T-helper 1 cell treated with Interleukin-12 subunit alpha and Interleukin-12 subunit beta and Interleukin-4 antibody, amounts not matched to agents 30 ng/mL and 1 ng/mL, for 36 hours (primary cell): ENCODE measurements at regions not wholly inside any gene's neighbourhood (a gene's known extent, or its start where the extent isn't known, plus 50 kb on each side); places are given as distances from the start of the nearest gene placed in this dataset.

Experiments used
- intact Hi-C: fragments of 100-400 bp; cut with micrococcal nuclease; formaldehyde crosslinking; loops from one replicate; pipeline ENCODE4 v1.15.1; 2024

DNA sequence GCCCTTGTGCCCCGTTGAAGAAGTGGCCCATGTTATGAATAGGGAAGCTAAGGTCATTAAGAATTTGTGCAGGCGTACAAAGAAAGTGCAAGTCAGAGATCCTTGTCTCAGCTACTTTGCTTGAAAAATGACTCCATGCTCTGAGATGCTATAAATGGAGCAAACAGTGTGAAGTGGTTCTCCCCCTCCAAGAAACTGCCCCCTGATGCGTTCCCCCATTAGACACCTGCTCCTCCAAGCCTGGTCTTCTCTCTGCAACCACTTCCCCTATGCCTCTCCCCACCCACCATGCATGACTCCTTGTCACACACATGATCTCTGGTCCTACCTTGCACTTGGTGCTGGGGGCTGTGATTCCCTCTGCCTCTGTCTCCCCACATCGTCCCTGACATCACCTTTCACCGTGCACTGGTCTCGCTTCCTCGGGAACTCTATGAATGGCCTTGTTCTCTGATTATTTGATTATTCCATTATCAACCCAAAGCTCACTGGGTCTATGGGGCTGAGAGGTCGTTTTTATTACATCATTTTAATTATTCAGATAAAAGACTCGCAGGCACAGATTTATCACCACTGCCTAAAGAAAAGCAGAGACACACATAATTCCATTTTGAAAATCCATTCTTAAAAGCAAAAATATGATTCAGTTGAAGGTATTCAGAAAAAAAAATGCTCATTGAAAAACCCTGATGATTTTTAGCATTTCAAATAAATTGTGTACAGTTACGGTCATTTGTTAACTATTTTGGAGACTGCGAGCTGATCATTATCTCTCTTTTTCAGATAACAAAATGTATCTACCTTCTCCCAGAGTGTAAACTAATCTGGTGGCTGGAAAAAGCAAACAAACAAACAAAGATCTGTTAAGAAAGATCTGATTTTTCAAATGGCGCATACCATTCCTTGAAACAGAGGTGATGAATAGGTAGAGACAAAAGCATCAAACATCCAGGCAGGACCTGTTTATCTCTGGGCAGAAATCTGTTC, 294.9 kb downstream of the SOX11 start:
- intact Hi-C loops, result no loop called here

DNA sequence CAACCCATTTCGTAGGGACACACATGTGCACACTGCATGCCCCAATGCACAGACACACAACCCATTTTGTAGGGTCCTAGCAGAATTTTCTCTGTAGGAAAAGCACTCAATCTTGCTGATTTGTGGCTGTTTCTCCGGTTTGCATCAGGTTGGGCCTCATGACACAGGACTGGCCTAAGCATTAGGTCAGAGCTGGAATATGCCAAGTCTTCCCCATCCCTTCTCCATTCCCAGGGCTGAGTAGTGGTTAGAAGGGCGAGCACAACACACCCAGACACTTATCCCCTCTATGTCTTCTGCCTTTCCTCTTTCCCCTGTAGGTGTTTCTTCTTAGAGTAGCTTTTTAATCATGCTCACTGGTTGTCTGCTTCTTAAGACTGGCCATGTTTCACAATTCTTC, 295.9 kb downstream of the SOX11 start:
- intact Hi-C loops, result no loop called here

GRCh38 chr2:5990086-5990485, 297.9 kb downstream of the SOX11 start:
- intact Hi-C loops, result no loop called here

DNA sequence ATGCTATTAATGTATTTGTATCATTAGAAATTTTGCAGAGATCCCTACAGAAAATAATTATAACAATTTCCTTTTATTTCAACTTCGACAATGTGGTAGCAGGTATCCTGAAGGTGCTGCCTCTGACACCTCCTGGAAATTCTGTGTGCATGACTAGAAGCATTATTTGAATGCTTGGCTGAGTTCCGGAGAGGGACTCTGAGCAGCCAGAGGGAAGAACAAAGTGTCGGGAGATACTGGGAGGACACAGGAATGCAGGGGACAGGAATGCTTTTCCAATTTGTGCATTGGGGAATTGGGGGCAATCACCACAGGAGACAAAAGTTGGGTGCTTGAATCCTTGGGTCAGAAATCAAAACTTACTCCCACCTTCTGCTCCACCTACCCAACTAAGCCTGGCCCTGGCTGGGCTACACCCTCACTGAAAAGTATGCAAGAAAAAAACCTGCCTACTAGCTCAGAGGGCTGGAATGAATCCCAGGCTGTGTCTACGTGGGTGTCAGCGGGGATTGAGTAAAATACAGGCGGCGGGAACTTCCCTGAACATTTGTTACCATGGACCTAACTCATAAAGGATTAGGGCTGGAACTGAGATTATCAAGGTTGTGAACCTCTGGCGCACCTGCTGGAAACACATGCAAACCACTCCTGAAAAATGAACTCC, 299.3 kb downstream of the SOX11 start:
- intact Hi-C loops, result no loop called here

GRCh38 chr2:5995832-5996231, 303.6 kb downstream of the SOX11 start:
- intact Hi-C loops, result no loop called here

- intact Hi-C loops, result no loop called here
Measured at GRCh38 chr2:6008186-6008585, 316.0 kb downstream of the SOX11 start.

DNA sequence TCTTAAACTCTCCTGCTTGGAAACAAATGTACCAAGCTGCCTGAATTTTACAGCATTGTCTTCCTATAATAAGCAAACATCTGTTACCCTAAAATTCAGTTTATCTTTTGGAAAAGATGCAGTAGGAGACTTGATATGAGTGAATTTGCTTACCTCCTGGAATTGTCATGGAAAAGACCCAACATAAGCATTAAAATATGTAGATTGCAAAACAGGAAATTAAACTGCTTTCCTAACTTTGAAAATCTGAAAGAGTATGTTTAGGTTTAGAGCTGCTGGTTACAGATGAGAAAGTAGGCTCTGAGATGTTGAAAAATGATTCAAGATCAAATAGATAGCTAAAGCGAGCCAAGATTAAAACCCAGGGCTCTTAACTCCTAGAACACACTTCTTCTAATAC, 316.5 kb downstream of the SOX11 start:
- intact Hi-C loops, result no loop called here

- intact Hi-C loops, result no loop called here
Measured at GRCh38 chr2:6010163-6010562, 318.0 kb downstream of the SOX11 start.

- intact Hi-C loops, result no loop called here
Measured at GRCh38 chr2:6011921-6012320, 319.7 kb downstream of the SOX11 start.

GRCh38 chr2:6017736-6018286, 325.6 kb downstream of the SOX11 start:
- intact Hi-C loops, result no loop called here

DNA sequence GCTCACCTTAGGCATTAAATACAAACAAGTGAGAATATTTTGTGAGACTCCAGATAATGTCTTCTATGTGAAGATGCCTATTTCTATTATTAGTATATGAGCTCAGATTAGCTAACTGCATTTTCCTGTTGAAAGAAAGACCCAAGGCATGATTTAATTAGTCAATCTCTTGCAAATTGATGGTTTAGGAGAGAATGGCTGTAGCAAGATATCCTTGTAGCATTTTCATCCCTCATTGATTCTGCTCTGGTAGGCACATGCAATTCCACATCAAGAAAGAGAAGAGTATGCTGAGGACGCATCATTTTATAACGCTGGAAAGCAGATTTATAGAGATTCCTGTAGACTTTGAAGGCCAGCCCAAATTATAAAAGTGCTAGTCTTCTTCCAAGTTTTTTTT, 332.0 kb downstream of the SOX11 start:
- intact Hi-C loops, result no loop called here

GRCh38 chr2:6024784-6025183, 332.6 kb downstream of the SOX11 start:
- intact Hi-C loops, result no loop called here

DNA sequence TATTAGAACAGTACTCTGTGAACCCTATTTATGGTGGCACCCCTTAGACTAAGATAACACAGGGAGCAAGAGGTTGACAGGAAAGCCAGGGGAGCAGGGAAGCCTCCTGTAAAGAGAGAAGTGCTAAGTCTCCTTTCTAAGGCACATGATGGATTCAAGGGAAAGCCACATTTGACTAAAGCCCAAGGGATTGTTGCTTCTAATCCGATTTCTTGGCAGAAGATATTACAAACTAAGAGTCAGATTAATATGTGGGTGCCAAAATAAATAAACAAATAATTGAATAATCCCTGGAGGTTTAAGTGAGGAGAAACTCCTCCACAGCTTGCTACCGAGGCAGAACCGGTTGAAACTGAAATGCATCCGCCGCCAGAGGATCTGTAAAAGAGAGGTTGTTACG, 333.2 kb downstream of the SOX11 start:
- intact Hi-C loops, result no loop called here

DNA sequence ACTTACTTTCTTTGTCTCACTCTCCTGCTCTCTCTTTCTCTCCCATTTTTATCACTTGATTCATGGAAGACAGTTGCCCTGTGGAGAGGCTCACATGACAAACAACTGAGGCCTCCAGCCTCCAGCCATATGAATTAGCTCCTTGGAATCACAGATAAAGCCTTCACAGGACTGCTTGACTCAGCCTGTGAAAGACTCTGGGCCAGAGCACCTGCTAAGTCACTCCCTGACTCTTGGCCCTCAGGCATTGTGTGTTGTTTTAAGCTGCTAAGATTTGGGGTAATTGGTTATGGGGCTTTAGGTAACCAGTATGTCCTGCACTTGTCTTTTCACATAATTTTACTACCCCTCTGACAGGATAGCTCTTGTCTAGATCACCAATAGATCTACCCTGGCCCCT, 334.9 kb downstream of the SOX11 start:
- intact Hi-C loops, result no loop called here

DNA sequence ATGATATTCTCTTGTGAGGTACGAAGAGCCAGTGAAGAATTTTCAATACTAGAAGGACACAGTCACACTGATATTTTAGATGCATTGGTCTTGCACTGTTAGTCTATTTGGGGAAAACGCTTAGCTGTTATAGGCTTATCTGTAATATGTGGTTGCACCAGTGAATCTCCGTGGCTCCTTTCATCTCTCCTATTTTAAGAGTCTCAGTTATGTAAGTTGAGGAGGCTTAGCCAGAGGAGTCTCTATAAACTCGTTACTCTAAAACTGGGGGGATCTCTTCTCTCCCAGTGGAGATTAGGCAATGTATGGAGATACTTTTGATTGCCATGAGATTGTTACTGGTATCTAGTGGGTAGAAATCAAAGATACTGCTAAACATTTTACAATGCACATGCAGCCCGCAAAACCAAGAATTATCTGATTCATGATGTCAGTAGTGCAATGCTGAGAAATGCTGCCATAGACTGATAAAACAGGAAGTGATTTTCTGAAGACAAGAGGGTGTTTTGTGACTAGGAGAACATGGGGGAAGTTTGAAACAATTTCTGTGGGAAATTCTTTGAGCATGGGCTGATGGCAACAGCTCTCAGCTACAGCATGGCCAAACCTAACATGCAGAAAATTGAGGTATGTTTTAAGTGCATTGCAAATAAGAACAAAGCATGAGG, 339.1 kb downstream of the SOX11 start:
- intact Hi-C loops, result no loop called here

DNA sequence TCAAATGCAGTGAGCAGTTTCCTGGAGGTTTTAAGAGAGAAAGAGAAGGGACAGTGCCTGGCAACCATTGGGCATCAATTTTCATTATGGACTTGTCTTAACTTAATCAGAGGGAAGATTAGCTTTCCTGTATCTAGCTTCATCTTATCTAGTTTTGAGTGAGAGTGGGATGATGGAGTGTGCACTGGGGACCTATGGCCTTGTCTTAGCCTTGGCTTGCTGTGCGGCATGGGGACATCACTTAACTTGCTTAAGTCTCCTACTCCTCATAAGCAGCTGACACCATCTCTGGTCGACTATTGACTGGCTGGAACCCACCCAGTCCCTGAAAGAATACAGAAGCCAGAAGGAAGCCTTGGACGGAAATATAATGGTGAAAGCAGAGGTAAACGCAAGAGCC, 344.0 kb downstream of the SOX11 start:
- intact Hi-C loops, result no loop called here

DNA sequence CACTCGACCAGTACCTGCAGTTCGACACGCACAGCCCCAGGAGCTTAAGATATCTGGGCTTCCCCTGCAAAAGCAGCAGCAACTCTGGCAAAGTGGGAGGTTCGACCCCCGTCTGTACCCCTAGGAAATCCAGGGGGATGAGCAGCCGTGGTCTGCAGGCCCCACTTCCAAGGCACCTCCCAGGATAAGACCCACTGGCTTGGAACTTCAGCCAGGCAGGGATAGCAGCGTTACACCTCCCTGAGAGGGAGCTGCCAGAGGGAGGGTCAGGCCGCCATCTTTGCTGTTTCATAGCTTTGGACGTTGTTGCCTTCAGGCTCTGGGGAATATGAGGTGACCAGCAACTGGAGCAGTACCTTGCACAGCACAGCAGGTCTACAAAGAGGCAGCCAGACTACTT, 351.1 kb downstream of the SOX11 start:
- intact Hi-C loops, result no loop called here

DNA sequence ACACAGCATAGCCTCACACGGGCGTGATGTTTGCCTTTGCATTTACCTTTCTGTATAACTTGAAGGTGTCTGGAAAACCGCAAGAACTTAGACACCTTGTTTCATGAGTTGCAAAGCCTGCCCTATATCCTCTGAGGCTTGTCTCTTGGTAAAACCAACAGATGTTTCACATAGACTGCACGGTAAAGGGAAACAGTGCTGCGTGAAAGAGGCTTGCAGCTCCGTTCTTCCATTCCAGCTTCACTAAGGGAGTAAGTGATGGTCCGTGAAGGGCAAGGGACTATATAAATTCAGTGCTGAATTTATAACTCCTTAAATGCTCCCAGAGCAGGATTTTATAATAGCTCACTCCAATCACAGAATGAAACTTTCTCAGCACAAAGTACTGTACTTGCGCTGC, 360.5 kb downstream of the SOX11 start:
- intact Hi-C loops, result no loop called here

DNA sequence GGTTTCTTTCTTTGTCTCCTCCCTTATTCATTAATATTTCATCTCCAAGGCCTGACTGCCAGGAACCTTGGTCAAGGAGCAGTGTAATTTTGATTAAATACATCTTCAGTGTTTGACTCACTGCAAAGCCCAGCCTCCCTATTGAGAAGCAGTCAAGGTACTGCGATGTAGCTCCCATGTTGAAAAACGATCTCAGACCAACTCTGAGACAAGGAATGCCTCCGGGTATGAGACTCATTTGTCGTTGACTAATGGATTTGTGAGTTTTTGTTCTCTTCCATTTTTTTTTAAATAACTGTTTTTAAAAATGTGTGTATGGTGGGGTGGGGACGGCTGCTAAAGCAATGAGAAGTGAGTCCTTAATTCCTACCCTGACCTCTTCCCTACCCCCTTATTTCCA, 361.6 kb downstream of the SOX11 start:
- intact Hi-C loops, result no loop called here

- intact Hi-C loops, result no loop called here
Measured at GRCh38 chr2:6054161-6054671, 362.0 kb downstream of the SOX11 start.

DNA sequence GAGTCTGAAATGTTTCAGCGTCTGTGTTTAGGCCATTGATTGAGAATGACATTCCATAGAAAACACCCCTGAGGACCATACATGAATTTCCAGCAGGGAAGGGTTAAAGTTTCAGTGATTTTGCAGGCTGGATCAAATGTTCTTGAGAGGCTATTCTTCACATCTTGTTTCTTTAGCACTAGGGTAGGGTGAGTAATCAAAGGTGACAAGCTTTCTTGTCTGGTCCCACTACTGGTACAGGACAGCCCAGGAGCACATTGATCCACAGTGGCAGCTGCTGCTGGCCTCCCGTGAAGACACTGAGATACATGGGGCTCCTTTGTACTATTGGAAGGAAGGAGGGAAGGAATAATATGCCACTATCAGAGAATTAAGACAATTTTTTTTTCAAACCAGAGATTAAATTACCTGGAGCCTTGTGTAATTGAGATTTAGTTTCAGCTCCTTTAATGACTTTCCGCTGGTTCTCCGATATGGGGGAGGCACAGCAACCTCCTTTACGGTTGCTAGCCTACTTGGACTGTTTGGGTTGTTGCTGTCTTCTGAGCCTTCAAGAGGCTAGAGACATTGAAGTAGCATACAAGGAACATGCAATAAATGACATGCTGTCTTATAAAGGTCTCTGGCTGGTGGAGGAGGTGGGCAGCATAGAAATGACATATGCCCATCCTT, 368.9 kb downstream of the SOX11 start:
- intact Hi-C loops, result no loop called here
